MM.1S (cell line): ENCODE measurements at regions not wholly inside any gene's neighbourhood (a gene's known extent, or its start where the extent isn't known, plus 50 kb on each side); places are given as distances from the start of the nearest gene placed in this dataset.

Experiments used
- DNase-seq: peaks from one replicate; pipeline ENCODE4 v3.0.0-alpha.2; 2015
- H2AFZ ChIP-seq: fragments of 300-600 bp; sonication (generic); 2 replicates; pipeline ENCODE4 v1.6.0; 2016; ENCODE audit warnings: antibody characterized with exemption, low read length
- H3F3A ChIP-seq: fragments of 300-600 bp; sonication (generic); 2 replicates; pipeline ENCODE4 v1.6.1; 2016; ENCODE audit warnings: mild to moderate bottlenecking, antibody characterized with exemption, low read length, moderate library complexity, mixed read lengths; ENCODE audit not compliant: insufficient read depth
- H3K27ac ChIP-seq: fragments of 300-600 bp; sonication (generic); 2 replicates; pipeline ENCODE4 v1.5.1; 2016; ENCODE audit warnings: mild to moderate bottlenecking, low read length
- H3K27me3 ChIP-seq: fragments of 300-600 bp; sonication (generic); replicated peaks from 2 replicates; pipeline ENCODE4 v1.6.0; 2016; ENCODE audit warnings: low read length; ENCODE audit not compliant: insufficient read depth
- H3K36me3 ChIP-seq: fragments of 300-600 bp; sonication (generic); replicated peaks from 2 replicates; pipeline ENCODE4 v1.6.1; 2016; ENCODE audit warnings: mild to moderate bottlenecking, low read length, mixed read lengths; ENCODE audit not compliant: insufficient read depth
- H3K4me1 ChIP-seq: fragments of 300-600 bp; sonication (generic); 2 replicates; pipeline ENCODE4 v1.6.1; 2016; ENCODE audit warnings: low read length, mixed read lengths
- H3K4me2 ChIP-seq: fragments of 300-600 bp; sonication (generic); 2 replicates; pipeline ENCODE4 v1.6.0; 2016; ENCODE audit warnings: low read depth, low read length
- H3K4me3 ChIP-seq: fragments of 300-600 bp; sonication (generic); 2 replicates; pipeline ENCODE4 v1.5.1; 2016; ENCODE audit warnings: low read length, mixed read lengths
- H3K79me2 ChIP-seq: fragments of 300-600 bp; sonication (generic); 2 replicates; pipeline ENCODE4 v1.6.1; 2016; ENCODE audit warnings: mixed run types, low read length, mixed read lengths
- H3K9ac ChIP-seq: fragments of 300-600 bp; sonication (generic); 2 replicates; pipeline ENCODE4 v1.6.1; 2016; ENCODE audit warnings: low read length, mixed read lengths
- H3K9me2 ChIP-seq: fragments of 300-600 bp; sonication (generic); replicated peaks from 2 replicates; pipeline ENCODE4 v1.6.1; 2016; ENCODE audit warnings: mild to moderate bottlenecking, low read length, mixed read lengths; ENCODE audit not compliant: insufficient read depth
- H3K9me3 ChIP-seq: fragments of 300-600 bp; sonication (generic); replicated peaks from 2 replicates; pipeline ENCODE4 v1.6.1; 2016; ENCODE audit warnings: mild to moderate bottlenecking, low read length, mixed read lengths; ENCODE audit not compliant: insufficient read depth
- H4K20me1 ChIP-seq: fragments of 300-600 bp; sonication (generic); 2 replicates; pipeline ENCODE4 v1.6.1; 2016; ENCODE audit warnings: mild to moderate bottlenecking, low read length, moderate library complexity, mixed read lengths; ENCODE audit not compliant: insufficient read depth
- EZH2 ChIP-seq: fragments of 300-600 bp; sonication (generic); optimal IDR thresholded peaks from 2 replicates; pipeline ENCODE3; 2017; ENCODE audit warnings: low read depth, mild to moderate bottlenecking, antibody characterized with exemption, low read length, mixed read lengths
- EZH2phosphoT487 ChIP-seq: fragments of 300-600 bp; sonication (generic); IDR thresholded peaks from 2 replicates; pipeline ENCODE4 v1.6.1; 2018; ENCODE audit warnings: antibody characterized with exemption, low read length
- TF ChIP-seq, protein P1 (sequence below): fragments of 300-600 bp; sonication (generic); IDR thresholded peaks from 2 replicates; pipeline ENCODE4 v1.5.1; 2016; ENCODE audit warnings: antibody characterized with exemption, low read length, mixed read lengths

DNA sequence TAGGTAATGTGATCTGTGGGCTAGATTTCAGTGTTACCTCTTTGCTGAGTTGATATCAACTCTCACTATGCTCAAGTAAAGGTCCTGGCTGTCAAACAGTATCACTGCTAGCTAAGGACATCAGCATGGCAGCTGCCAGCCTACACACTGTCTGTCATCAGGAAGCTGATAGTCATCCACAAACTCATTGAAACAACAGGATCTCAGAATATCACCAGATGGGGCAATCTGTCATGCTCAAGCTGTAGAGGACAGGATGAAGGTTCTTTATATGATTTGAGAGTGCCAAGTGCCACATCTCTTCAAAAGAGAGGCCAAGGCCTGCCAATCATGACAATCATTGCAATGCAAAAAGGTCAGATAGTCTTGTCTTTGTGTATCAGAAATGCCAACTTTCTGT lies 811.5 kb upstream of the SEL1L start:
- no peak for DNase-seq

DNA sequence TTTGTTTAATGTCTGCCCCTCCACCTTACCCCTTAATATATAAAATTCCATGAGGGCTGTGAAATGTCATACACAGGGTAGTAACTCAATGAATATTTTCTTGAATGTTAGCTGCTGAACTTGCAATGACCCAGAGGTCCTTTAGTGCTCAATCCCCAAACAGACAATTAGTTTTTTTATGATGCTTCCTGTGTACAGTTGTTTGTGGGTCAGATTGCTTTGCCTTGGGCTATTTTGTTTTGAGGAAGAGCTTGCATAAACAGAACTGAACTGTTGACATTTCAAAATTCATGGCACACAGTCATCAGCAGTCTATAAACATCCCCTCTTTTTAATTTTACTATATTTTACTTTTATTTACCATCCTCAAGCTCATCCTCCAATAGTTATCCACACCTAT lies 820.5 kb upstream of the SEL1L start:
- no peaks in the 10 kb centered on the region for H3K79me2 ChIP-seq
- no peaks in the 10 kb centered on the region for H3K27me3 ChIP-seq
- no peaks in the 10 kb centered on the region for H3K36me3 ChIP-seq
- no peaks in the 10 kb centered on the region for H3K9me3 ChIP-seq
- H2AFZ ChIP-seq: no peak overlapping the region
- TF ChIP-seq EZH2: no peak
- TF ChIP-seq EZH2phosphoT487: no peak
- TF ChIP-seq, protein P1, sequence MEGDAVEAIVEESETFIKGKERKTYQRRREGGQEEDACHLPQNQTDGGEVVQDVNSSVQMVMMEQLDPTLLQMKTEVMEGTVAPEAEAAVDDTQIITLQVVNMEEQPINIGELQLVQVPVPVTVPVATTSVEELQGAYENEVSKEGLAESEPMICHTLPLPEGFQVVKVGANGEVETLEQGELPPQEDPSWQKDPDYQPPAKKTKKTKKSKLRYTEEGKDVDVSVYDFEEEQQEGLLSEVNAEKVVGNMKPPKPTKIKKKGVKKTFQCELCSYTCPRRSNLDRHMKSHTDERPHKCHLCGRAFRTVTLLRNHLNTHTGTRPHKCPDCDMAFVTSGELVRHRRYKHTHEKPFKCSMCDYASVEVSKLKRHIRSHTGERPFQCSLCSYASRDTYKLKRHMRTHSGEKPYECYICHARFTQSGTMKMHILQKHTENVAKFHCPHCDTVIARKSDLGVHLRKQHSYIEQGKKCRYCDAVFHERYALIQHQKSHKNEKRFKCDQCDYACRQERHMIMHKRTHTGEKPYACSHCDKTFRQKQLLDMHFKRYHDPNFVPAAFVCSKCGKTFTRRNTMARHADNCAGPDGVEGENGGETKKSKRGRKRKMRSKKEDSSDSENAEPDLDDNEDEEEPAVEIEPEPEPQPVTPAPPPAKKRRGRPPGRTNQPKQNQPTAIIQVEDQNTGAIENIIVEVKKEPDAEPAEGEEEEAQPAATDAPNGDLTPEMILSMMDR: no peak
- no peaks in the 10 kb centered on the region for H3K9me2 ChIP-seq
- no peaks in the 10 kb centered on the region for H3K4me1 ChIP-seq
- no peaks in the 10 kb centered on the region for H3F3A ChIP-seq
- no peak overlapping the region for H3K27ac ChIP-seq
- no peak overlapping the region for H3K4me2 ChIP-seq
- H3K9ac ChIP-seq: no peak overlapping the region
- no peaks in the 10 kb centered on the region for H4K20me1 ChIP-seq
- H3K4me3 ChIP-seq: no peak overlapping the region
- DNase-seq: no peak

More for the DNA sequence above, 811.5 kb upstream of the SEL1L start:
- no peaks in the 10 kb centered on the region for H3K9me3 ChIP-seq
- no peak overlapping the region for H3K27ac ChIP-seq
- no peaks in the 10 kb centered on the region for H4K20me1 ChIP-seq
- H3K79me2 ChIP-seq: no peaks in the 10 kb centered on the region
- no peaks in the 10 kb centered on the region for H3K9me2 ChIP-seq
- H3K9ac ChIP-seq: no peak overlapping the region
- TF ChIP-seq, protein P1: no peak
- TF ChIP-seq EZH2phosphoT487 (no peak), EZH2 (no peak)
- no peak overlapping the region for H3K4me2 ChIP-seq
- no peaks in the 10 kb centered on the region for H3K27me3 ChIP-seq
- no peaks in the 10 kb centered on the region for H3K4me1 ChIP-seq
- no peak overlapping the region for H2AFZ ChIP-seq
- H3K4me3 ChIP-seq: no peak overlapping the region
- no peaks in the 10 kb centered on the region for H3F3A ChIP-seq
- H3K36me3 ChIP-seq: no peaks in the 10 kb centered on the region

GRCh38 chr14:82359201-82359600 lies 825.5 kb upstream of the SEL1L start:
- Histone ChIP-seq H3K36me3 (no peaks in the 10 kb centered on the region), H3K4me3 (no peak overlapping the region), H3F3A (no peaks in the 10 kb centered on the region), H3K79me2 (no peaks in the 10 kb centered on the region), H3K4me1 (no peaks in the 10 kb centered on the region), H3K4me2 (no peak overlapping the region), H3K9me2 (no peaks in the 10 kb centered on the region), H2AFZ (no peak overlapping the region), H3K27me3 (no peaks in the 10 kb centered on the region), H3K27ac (no peak overlapping the region), H3K9ac (no peak overlapping the region), H3K9me3 (no peaks in the 10 kb centered on the region), H4K20me1 (no peaks in the 10 kb centered on the region)
- TF ChIP-seq EZH2phosphoT487 (no peak), EZH2 (no peak)
- TF ChIP-seq, protein P1: no peak
- no peak for DNase-seq
